ENCODE measurements at regions not wholly inside any gene's neighbourhood (a gene's known extent, or its start where the extent isn't known, plus 50 kb on each side); places are given as distances from the start of the nearest gene placed in this dataset.
A peak's percentile ranks its signal among the peaks of the same experiment; 100 is the strongest.

DNA sequence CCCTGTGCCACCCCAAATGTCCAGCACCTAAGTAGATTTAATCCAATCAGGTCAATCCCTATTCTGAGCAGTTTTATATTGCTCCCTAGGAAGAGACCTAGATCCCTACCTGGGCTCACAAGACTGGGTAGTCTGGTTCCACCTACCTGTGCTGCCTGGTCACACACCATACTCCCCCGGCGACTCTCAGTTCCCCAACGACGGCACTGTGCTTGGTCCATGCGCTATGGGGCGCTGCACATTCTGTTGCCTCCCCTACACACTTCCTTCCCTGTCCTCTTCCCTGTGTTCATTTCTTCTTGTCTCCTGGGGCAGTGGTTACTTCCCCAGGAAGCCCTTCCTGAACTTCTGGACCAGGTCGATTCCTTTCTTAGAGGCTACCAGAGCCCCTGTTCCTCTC is 109.9 kb upstream of the IL12B start:
- Histone ChIP-seq H3K27me3 (peaks cover 0 to 9% of the 10 kb centered on the region in 2 donors), H3K4me1 (no peaks in the 10 kb centered on the region), H3K4me3 (no peak overlapping the region), H3K9me3 (no peaks in the 10 kb centered on the region), H3K36me3 (no peaks in the 10 kb centered on the region), H3K27ac (no peak overlapping the region)
- DNase-seq: no peak
- TF ChIP-seq, protein P1, sequence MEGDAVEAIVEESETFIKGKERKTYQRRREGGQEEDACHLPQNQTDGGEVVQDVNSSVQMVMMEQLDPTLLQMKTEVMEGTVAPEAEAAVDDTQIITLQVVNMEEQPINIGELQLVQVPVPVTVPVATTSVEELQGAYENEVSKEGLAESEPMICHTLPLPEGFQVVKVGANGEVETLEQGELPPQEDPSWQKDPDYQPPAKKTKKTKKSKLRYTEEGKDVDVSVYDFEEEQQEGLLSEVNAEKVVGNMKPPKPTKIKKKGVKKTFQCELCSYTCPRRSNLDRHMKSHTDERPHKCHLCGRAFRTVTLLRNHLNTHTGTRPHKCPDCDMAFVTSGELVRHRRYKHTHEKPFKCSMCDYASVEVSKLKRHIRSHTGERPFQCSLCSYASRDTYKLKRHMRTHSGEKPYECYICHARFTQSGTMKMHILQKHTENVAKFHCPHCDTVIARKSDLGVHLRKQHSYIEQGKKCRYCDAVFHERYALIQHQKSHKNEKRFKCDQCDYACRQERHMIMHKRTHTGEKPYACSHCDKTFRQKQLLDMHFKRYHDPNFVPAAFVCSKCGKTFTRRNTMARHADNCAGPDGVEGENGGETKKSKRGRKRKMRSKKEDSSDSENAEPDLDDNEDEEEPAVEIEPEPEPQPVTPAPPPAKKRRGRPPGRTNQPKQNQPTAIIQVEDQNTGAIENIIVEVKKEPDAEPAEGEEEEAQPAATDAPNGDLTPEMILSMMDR (IDR thresholded peaks at IDR 0.05): no peak
- intact Hi-C loops (cut with DNase I; ENCODE audit: low total_unique reads): loop anchor here (5.0 to 10.0 kb wide), 3 partner anchors 325 to 547 kb away; no protein-coding TSS in a partner anchor

DNA sequence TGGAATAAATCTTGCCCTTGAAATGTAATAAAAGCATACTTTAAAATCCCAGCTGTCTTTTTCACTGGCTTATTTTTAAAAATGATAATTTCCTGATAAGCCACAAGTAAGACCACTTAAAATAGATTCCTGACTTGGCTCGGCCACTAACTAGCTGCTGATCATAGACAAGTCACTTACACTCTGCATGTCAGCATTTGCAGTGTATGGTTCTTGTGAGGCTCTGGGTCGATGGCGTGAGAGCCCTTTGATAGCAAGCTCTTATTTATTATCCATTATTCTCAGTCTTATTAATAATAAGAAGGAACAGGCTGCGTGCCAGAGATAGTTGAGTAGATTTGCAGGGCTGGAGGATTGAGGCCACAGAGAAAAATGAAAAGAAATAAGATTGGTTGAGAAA is 110.7 kb upstream of the IL12B start:
- Histone ChIP-seq H3K9me3 (no peaks in the 10 kb centered on the region), H3K4me1 (no peaks in the 10 kb centered on the region), H3K27ac (no peak overlapping the region), H3K36me3 (no peaks in the 10 kb centered on the region), H3K27me3 (peaks cover 0 to 9% of the 10 kb centered on the region in 2 donors), H3K4me3 (no peak overlapping the region)
- TF ChIP-seq, protein P1 (IDR thresholded peaks at IDR 0.05): no peak
- intact Hi-C loops (cut with DNase I; ENCODE audit: low total_unique reads): loop anchor here (5.0 to 10.0 kb wide), 3 partner anchors 324 to 546 kb away; no protein-coding TSS in a partner anchor
- DNase-seq: no peak

DNA sequence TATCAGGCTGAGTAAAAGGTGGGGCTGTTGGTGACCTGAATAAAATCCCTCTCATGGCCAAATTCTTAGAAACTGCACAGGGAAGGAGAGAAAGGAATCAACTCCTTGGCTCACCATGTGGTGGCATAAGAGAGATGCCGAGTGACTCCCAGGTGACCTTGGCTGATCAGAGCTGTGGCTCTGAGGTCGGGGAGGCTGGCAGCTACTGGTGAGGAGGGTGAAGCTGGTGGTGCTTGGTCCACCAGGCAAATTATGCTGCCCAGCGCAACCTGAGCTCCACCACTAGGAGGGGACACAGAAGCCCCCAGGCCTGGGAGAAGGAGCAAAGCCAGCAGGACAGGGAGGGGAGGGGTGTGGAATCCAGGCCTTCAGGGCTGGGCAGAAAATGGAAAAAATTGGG is 111.2 kb upstream of the IL12B start:
- Histone ChIP-seq H3K36me3 (no peaks in the 10 kb centered on the region), H3K9me3 (no peaks in the 10 kb centered on the region), H3K27me3 (peaks cover 0 to 5% of the 10 kb centered on the region in 2 donors), H3K4me1 (no peaks in the 10 kb centered on the region), H3K4me3 (no peak overlapping the region), H3K27ac (no peak overlapping the region)
- intact Hi-C loops (cut with DNase I; ENCODE audit: low total_unique reads): loop anchor here (5.0 to 10.0 kb wide), 3 partner anchors 323 to 546 kb away; no protein-coding TSS in a partner anchor
- TF ChIP-seq, protein P1 (IDR thresholded peaks at IDR 0.05): no peak
- no peak for DNase-seq

DNA sequence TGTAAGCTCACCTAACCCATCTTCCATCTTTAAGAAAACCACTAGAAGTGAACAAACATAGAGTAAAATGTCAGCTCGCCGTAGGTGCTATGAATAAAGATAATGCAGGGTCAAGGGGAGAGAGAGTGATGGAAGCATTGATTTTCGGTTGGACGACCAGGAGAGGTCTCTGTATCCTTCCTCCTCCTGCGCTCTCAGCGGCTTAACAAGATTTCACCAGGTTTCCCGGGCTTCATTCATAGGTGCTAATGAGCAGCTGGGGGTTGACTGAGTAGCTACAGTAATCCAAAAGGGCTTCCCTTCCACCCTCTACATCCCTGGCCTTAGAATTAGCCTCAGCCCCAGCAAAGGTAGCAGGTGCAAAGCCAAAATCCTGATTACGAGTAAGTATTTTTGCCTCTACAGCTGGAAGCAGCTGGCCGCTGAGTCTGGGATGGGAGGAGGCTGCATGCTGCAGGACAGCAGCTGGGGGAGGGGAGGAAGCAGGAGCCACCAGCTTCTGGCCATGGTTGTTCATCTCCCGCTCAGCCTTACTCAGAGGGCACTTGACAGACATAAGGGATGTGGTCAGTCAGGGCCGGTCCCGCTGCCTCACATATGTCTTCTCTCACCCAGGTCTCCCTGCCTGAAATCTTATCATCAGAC is 112.0 kb upstream of the IL12B start:
- TF ChIP-seq, protein P1 (IDR thresholded peaks at IDR 0.05): no peak
- Histone ChIP-seq H3K27ac (no peak overlapping the region), H3K9me3 (no peaks in the 10 kb centered on the region), H3K4me1 (no peaks in the 10 kb centered on the region), H3K27me3 (no peaks in the 10 kb centered on the region), H3K4me3 (no peak overlapping the region), H3K36me3 (no peaks in the 10 kb centered on the region)
- no peak for DNase-seq
- intact Hi-C loops (cut with DNase I; ENCODE audit: low total_unique reads): loop anchor here (5.0 to 10.0 kb wide), 3 partner anchors 322 to 545 kb away; no protein-coding TSS in a partner anchor

DNA sequence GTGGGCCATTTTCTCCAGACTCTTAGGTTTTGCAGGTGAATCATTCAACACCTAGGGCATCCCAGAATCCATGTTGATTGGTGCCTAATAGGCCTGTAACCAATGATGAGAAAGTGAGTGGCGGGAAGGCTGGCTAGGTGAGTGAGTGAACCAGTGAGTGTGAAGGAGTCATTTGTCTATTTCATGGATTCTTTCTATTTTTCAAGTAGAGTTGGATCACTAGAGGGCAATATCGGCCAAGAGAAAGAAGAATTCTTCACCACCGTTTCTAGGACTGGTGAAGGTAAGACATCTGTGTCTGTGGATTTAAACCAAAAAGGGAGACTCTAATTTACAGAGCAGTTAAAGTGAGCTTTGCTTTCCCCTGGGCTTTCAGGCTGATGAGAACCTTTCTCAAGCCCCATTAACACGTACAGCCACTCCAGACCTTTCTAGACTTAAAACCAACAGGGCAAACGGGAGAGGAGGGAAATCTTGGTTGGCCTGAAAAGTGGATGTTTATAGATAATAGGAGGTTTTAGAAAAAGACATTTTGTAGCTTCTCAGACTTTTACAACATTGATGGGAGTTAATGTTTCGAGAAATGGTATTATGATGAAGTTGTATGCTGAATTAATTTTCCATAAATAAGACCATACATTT is 114.3 kb upstream of the IL12B start:
- Histone ChIP-seq H3K4me1 (no peaks in the 10 kb centered on the region), H3K36me3 (no peaks in the 10 kb centered on the region), H3K9me3 (no peaks in the 10 kb centered on the region), H3K4me3 (no peak overlapping the region), H3K27me3 (no peaks in the 10 kb centered on the region), H3K27ac (no peak overlapping the region)
- intact Hi-C loops (cut with DNase I; ENCODE audit: low total_unique reads): loop anchor here (5.0 to 10.0 kb wide), 3 partner anchors 320 to 543 kb away; no protein-coding TSS in a partner anchor
- TF ChIP-seq, protein P1 (IDR thresholded peaks at IDR 0.05): peak; percentile 62 to 67
- DNase-seq: no peak
